DOHH2 (cell line): ENCODE measurements at regions not wholly inside any gene's neighbourhood (a gene's known extent, or its start where the extent isn't known, plus 50 kb on each side); places are given as distances from the start of the nearest gene placed in this dataset.

Source experiments
- H3F3A ChIP-seq: fragments of 200-600 bp; sonication (generic), shearing (Covaris generic); 2 replicates; pipeline ENCODE4 v1.6.0; 2016; ENCODE audit warnings: antibody characterized with exemption, mild to moderate bottlenecking; ENCODE audit not compliant: control insufficient read depth, insufficient read depth
- H3K27ac ChIP-seq: fragments of 200-600 bp; sonication (generic); 2 replicates; pipeline ENCODE4 v1.5.1; 2014; ENCODE audit warnings: low read depth, mild to moderate bottlenecking, low read length, moderate library complexity
- H3K27me3 ChIP-seq: fragments of 200-600 bp; sonication (generic); 2 replicates; pipeline ENCODE4 v1.6.1; 2014; ENCODE audit warnings: mild to moderate bottlenecking, low read length, mixed read lengths; ENCODE audit not compliant: control insufficient read depth
- H3K36me3 ChIP-seq: fragments of 200-600 bp; sonication (generic); 2 replicates; pipeline ENCODE4 v1.6.1; 2014; ENCODE audit warnings: mild to moderate bottlenecking, low read length, moderate library complexity, mixed read lengths; ENCODE audit not compliant: control insufficient read depth
- H3K4me1 ChIP-seq: fragments of 200-600 bp; sonication (generic); 2 replicates; pipeline ENCODE4 v1.6.1; 2014; ENCODE audit warnings: mild to moderate bottlenecking, low read length, mixed read lengths; ENCODE audit not compliant: control insufficient read depth
- H3K4me2 ChIP-seq: fragments of 200-600 bp; sonication (generic); 2 replicates; pipeline ENCODE4 v1.6.0; 2014; ENCODE audit warnings: mild to moderate bottlenecking, low read length, moderate library complexity
- H3K4me3 ChIP-seq: fragments of 200-600 bp; sonication (generic); 2 replicates; pipeline ENCODE4 v1.5.1; 2014; ENCODE audit warnings: mild to moderate bottlenecking, low read length, mixed read lengths
- H3K79me2 ChIP-seq: fragments of 200-600 bp; sonication (generic); 2 replicates; pipeline ENCODE4 v1.6.1; 2014; ENCODE audit warnings: mild to moderate bottlenecking, low read length, mixed read lengths; ENCODE audit not compliant: control insufficient read depth
- H3K9me2 ChIP-seq: fragments of 200-600 bp; sonication (generic); replicated peaks from 2 replicates; pipeline ENCODE4 v1.6.1; 2014; ENCODE audit warnings: mild to moderate bottlenecking, low read length, mixed read lengths; ENCODE audit not compliant: control insufficient read depth
- H3K9me3 ChIP-seq: fragments of 200-600 bp; sonication (generic); 2 replicates; pipeline ENCODE4 v1.6.1; 2014; ENCODE audit warnings: antibody characterized with exemption, low read length, mixed read lengths; ENCODE audit not compliant: control insufficient read depth, insufficient read depth
- H4K20me1 ChIP-seq: fragments of 200-600 bp; sonication (generic); 2 replicates; pipeline ENCODE4 v1.6.0; 2014; ENCODE audit warnings: low read depth, mild to moderate bottlenecking, antibody characterized with exemption, low read length, moderate library complexity; ENCODE audit not compliant: control insufficient read depth, insufficient read depth
- CTCF ChIP-seq: fragments of 200-600 bp; sonication (generic); IDR thresholded peaks from one replicate; pipeline ENCODE4 v1.5.1; 2014; ENCODE audit warnings: antibody characterized with exemption, mild to moderate bottlenecking, low read depth, low read length; ENCODE audit not compliant: poor library complexity, severe bottlenecking
- EZH2phosphoT487 ChIP-seq: fragments of 200-600 bp; sonication (generic); IDR thresholded peaks from 2 replicates; pipeline ENCODE4 v1.6.1; 2017; ENCODE audit warnings: borderline replicate concordance, mild to moderate bottlenecking, antibody characterized with exemption, low read length, moderate library complexity, mixed read lengths

DNA sequence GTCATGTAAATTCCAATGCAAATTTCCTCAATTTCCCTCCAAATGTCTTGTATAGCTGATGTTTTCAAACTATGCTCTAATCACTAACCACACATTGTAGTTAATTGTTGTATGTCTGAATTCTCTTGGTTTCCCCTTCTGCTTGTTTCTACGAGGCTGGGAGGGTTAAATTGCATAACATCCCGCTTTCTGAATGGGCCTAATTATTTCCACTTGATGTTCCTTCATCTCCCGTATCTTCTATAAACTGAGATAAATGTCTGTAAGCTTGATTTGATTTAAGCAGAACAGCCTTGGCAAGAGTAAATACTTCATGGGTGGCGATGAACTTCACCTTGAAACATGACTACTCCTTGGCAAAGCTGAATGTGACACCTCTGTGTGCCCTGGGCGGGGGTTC lies 72.2 kb downstream of the SERINC2 start:
- no peak overlapping the region for H3K4me3 ChIP-seq
- H3K4me1 ChIP-seq = peaks cover 36% of the 10 kb centered on the region
- peaks cover 9% of the 10 kb centered on the region; the same call in 1 of the 2 replicates for H3K9me3 ChIP-seq
- H3K4me2 ChIP-seq = no peak overlapping the region
- H3K79me2 ChIP-seq = no peaks in the 10 kb centered on the region
- H3K27me3 ChIP-seq = no peaks in the 10 kb centered on the region
- peaks cover 8% of the 10 kb centered on the region for H3F3A ChIP-seq
- TF ChIP-seq EZH2phosphoT487 (no peak), CTCF (no peak)
- no peaks in the 10 kb centered on the region for H3K9me2 ChIP-seq
- peaks cover 10% of the 10 kb centered on the region; the same call in 1 of the 2 replicates for H3K36me3 ChIP-seq
- H3K27ac ChIP-seq = no peak overlapping the region
- no peaks in the 10 kb centered on the region for H4K20me1 ChIP-seq

DNA sequence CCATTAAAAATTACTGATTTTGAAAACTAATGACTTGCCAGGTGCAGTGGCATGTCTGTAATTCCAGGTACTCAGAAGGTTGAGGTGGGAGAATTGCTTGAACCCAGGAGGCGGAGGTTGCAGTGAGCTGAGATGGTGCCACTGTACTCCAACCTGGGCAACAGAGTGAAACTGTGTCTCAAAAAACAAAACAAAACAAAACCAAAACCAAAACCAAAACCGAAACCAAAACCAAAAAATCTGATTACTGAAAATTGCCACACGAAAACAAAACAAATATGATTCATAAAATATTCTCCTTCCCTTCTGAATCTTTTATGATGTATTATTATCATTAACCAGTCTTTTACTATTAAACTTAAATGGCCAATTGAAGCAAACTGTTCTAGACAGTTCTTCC lies 74.1 kb downstream of the SERINC2 start:
- Histone ChIP-seq H3K27me3 (no peaks in the 10 kb centered on the region), H4K20me1 (no peaks in the 10 kb centered on the region), H3K4me2 (no peak overlapping the region), H3K79me2 (no peaks in the 10 kb centered on the region), H3K36me3 (peaks cover 10% of the 10 kb centered on the region; the same call in 1 of the 2 replicates), H3K27ac (no peak overlapping the region), H3K9me2 (no peaks in the 10 kb centered on the region), H3K4me1 (peaks cover 30% of the 10 kb centered on the region), H3K4me3 (no peak overlapping the region), H3K9me3 (peaks cover 12% of the 10 kb centered on the region; the same call in 1 of the 2 replicates), H3F3A (peaks cover 8% of the 10 kb centered on the region)
- no peak for TF ChIP-seq CTCF
- TF ChIP-seq EZH2phosphoT487 = no peak

DNA sequence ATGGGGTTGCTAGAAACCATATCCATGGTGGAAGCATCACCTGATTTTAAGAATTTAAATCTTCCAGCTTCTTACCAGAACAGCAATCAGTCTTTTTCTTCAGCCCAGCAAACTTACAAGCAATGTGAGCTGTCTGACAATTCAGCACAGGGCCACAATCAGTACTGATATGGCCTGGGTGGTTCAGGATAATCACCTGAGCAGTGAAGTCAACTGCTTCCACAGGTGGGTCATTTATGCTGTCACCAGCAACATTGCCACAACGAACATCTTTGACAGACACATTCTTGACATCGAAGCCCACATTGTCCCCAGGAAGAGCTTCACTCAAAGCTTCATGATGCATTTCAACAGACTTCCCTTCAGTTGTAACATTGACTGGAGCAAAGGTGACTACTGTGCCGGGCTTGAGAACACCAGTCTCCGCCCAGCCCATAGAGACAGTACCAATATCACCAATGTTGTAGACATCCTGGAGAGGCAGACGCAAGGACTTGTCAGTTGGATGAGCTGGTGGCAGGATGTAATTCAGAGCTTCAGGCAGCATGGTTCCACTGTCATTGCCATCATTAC lies 74.8 kb downstream of the SERINC2 start:
- H3F3A ChIP-seq = peaks cover 4% of the 10 kb centered on the region; the same call in 1 of the 2 replicates
- no peak overlapping the region for H3K27ac ChIP-seq
- H3K4me1 ChIP-seq = peaks cover 24% of the 10 kb centered on the region
- H3K27me3 ChIP-seq = no peaks in the 10 kb centered on the region
- H3K4me2 ChIP-seq = no peak overlapping the region
- H3K36me3 ChIP-seq = peaks cover 8% of the 10 kb centered on the region; the same call in 1 of the 2 replicates
- H3K4me3 ChIP-seq = no peak overlapping the region
- no peaks in the 10 kb centered on the region for H3K9me2 ChIP-seq
- H3K9me3 ChIP-seq = peaks cover 12% of the 10 kb centered on the region; the same call in 1 of the 2 replicates
- H4K20me1 ChIP-seq = no peaks in the 10 kb centered on the region
- TF ChIP-seq EZH2phosphoT487 (no peak), CTCF (no peak)
- H3K79me2 ChIP-seq = no peaks in the 10 kb centered on the region
